ENCODE measurements at regions not wholly inside any gene's neighbourhood (a gene's known extent, or its start where the extent isn't known, plus 50 kb on each side); places are given as distances from the start of the nearest gene placed in this dataset.

- DNase-seq = peak; percentile 48
Measured at GRCh38 chr12:124504273-124505000, 63.0 kb downstream of the NCOR2 start.

DNA sequence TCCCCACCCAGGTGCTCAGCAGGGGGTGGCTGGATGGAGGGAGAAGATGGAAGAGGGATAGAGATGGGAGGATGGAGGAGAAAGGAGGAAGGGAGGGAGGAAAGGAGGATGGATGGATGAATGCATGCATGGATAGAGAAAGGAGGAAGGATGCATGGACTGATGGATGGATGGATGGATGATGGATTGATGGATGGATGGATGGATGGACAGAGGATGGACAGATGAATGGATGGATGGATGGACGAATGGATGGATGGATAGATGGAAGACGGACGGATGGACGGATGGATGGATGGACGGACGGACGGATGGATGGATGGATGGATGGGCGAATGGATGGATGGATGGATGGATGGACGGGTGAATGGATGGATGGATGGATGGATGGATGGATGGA lies 64.1 kb downstream of the NCOR2 start:
- DNase-seq = no peak

GRCh38 chr12:124502379-124502778 lies 65.0 kb downstream of the NCOR2 start:
- DNase-seq = no peak

DNA sequence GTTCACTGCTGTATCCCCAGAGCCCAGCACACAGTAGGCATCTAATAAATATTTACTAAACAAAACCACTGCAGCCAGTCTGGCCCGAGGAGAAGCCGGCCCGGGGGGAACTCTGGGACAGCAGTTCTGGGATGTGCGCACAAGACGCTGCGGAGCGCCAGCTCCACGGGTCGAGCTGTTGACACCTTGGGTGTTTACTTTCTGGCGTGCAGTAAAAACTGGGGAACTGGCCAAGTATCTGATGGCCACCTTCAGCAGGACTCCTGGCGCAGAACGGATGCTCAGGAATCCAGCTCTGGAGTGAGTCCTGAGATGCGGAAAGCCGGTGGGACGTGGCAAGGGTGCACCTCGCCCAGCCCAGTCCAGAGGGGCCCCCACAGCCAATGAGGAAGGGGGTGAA lies 65.6 kb downstream of the NCOR2 start:
- no peak for DNase-seq

DNA sequence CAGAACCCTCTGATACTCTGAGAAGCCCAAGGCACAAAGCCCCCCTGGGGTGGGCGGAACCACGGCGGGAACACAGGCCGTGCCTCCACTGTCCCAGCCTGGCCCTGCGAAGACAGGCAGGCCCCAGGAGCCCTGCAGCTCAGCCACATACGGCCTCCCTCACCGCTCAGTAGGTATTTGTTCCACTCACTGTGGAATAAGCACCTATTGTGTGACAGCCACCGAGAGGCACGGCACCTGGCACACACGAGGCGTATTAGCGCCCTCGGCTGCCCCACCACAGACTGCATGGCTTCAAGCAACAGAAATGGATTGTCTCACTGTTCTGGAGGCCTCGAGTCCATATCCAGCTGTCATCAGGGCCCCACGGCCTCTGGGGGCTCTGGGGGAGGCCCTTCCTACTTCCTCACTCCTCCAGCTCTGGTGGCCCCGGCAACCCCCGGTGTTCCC lies 66.3 kb downstream of the NCOR2 start:
- no peak for DNase-seq

DNA sequence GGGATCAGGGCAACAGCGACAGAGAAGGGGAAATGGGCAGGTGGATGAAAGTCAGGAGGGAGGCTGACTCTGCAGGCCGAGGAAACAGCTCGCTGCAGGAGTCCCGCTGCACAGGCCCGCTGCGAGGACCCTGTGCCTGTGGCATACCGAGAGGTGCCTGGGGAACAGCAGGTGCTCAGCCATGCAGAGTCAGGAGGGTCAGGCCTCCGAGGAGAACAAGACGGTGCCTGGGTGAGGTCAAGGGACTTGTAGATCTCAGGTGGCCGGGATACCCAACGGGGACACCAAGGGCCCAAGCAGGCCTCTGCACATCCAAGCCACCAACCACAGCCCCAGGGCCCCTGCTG lies 67.5 kb downstream of the NCOR2 start:
- DNase-seq = no peak

DNA sequence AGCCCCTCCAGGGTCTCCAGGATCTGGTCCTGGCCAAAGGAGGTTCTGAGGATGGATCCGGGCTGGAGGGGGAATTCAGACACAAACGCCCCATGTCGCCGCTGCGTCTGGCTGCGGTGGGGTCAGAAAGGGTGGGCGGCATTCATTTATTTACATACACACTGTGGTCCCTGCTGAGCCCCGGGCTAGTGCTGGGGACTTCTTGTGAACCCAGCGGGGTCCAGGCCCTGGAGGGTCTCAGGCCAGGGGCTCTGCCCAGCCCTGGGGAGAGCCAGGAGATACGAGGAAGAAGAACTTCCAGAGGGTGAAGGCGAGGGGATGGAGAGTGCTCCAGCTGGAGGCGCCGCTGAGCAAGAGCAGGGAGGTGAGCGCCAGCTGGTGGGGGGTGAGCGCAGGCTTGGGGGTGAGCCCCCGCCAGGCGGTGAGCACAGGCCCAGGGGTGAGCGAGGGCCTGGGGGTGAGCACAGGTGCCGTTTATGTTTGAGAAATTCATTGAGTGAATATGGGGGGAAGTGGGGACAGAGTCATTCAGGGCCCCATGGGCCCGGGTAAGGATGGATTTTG lies 68.1 kb downstream of the NCOR2 start:
- DNase-seq = no peak

DNA sequence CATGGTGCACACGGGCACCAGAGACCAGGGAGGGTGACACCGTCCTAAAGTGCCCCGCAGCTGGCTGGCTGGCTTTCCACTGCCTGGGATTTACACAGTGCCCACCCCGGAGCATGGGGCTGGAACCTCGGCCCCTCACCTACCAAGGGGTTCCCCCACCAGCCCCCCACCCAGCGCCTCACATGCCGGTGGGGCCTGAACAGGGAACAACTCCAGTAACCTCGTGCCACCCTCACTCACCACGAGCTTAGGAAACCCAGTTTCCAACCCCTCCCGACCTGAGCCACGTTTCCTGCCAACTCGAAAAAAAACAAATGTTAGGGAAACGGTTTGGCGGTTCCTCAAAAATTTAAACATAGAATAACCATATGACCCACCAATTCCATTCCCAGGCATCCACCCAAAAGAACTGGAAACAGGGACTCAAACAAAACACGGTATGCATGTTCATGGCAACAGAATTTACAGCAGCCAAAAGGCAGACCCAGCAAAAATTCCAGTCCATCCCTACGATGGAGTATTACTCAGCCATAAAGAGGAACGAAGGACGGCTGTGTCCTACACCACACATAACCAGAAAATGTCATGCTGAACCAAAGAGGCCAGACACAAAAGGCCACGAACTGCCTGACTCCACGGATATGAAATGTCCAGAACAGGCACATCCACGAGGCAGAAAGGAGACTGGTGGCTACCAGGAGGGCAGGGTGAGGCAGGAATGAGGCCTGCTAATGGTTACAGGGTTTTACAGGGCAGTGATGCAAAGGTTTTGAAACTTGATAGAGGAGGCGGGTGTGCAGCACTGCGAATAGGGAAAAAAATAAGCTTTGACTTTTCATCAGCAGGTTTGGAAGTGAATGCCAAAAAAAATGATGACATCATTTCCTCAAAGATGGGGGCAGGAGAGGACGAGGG lies 68.9 kb downstream of the NCOR2 start:
- peak; percentile 81 for DNase-seq

- peak; percentile 78 for DNase-seq
Measured at GRCh38 chr12:124497658-124498057, 69.8 kb downstream of the NCOR2 start.

- peak; percentile 51 for DNase-seq
Measured at GRCh38 chr12:124497039-124497438, 70.4 kb downstream of the NCOR2 start.

GRCh38 chr12:124496584-124496983 lies 70.8 kb downstream of the NCOR2 start:
- DNase-seq = no peak

- no peak for DNase-seq
Measured at GRCh38 chr12:124495194-124495983, 72.0 kb downstream of the NCOR2 start.

- no peak for DNase-seq
Measured at GRCh38 chr12:124494751-124495129, 72.7 kb downstream of the NCOR2 start.

DNA sequence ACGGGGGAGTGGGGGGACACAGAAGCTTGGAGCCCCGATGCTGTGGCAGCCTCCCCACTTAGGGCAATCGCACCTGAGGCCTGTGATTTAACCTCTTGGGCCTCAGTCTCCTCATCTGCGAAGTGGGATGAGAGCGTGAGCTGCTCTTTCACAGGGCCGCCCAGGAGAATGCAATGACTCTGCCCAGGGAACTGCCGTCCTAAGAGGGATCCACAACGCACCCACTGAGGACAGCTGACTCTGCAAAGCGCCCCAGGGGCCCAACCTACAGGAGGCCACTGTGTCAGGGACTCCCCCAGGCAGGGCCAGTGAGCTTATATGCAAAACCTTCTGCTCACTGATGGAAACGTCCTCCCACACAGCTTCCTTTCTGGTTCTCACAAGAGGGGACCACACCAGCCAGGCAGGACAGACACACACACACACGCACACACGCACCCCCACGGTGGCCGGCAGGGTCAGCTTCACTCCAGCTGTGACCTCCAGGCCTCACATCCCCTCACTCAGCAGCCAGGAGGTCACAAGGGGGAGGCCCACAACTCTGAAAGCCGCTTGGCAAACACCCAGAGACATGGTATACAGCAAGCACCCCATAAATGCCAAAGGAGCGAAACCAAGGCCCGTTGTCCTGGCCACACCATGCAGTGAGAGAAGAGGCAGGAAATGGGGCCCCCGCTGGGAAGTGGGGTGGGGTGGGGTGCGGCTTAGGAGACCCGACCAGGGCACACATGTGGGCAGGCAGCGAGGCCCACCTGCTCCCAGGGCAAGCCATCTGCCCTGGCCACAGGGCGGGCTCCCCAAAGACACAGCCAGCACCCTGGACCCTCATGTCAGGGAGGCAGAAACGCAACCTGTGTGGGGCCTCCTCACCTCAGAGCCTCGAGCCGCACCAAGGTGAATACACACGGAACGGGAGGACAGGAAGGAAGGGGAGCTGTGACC lies 73.3 kb downstream of the NCOR2 start:
- no peak for DNase-seq

DNA sequence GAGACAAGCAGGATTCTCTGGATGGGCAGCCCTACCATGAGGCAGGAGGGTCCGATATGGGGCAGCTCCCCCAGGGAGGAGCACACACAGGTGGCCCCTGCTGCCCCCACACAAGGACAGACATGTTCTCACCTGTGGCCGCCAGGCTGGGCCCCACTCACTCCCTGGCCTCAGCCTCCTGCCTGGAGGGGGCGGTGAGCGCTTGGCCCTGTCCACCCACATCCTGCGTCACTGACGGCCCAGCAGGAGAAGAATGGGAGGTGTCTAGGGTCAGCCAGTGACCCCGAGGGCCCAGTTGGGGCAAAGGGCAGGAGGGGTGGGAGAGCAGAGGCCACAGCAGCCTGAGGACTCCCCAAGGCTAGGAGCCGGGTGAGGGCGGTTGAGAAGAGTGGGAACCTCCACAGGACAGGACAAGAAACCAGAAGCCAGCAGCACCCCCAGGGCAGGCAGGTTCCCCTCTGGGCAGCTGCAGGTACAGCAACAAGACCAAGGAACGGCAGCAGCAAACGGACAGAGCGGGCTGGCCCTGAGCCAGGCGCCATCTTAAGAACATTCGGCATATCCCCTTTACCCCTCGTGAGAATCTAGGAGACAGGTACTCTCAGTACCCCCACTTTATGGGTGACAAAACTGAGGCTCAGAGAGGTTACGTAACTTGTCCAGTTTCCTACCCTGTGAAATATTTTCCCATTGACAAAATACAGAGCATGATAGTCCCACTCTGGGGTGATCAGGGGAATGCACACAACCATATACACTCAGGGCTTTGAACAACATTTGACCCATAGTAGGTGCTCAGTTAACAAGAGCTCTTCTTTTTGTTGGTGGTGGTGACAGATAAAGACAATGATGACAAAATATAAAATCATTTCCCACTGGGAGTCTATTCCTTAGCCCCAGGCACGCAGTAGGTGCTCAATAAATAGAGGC lies 74.3 kb downstream of the NCOR2 start:
- DNase-seq = no peak

GRCh38 chr12:124491856-124492420 lies 75.5 kb downstream of the NCOR2 start:
- no peak for DNase-seq

- DNase-seq = no peak
Measured at GRCh38 chr12:124491310-124491709, 76.1 kb downstream of the NCOR2 start.

GRCh38 chr12:124490584-124491305 lies 76.7 kb downstream of the NCOR2 start:
- no peak for DNase-seq

DNA sequence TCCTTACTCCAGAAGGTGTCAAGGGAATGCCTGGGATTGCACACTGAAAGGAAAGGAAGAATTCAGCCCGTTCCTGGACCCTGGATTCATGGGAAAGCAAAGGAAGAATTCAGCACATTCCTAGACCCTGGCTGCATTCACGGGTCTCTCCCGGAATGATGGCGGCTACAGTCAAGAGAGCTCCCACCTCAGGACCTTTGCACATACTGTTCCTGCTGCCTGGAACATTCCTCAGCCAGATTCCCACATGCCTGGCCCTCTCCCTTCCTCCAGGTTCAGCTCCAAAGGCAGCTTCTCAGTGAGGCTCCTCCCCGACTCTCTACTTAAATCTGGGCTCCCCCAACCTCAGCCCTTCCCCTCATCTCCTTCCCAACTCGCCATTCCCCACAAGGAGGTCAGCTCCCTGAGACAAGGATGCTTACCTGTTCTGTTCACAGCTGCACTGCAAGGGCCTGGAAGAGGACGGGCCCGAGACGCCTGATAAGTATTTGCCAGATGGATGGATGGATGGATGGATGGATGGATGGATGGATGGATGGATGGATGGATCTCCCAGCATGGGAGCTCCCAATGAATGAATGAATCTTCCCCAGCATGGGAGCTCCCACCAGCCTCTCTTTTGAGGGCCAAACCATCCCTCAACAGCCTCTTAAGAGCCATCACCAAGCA lies 77.4 kb downstream of the NCOR2 start:
- no peak for DNase-seq

Data from fibroblast of skin of right quadriceps (primary cell).